HEK293T (cell line): ENCODE measurements at regions not wholly inside any gene's neighbourhood (a gene's known extent, or its start where the extent isn't known, plus 50 kb on each side); places are given as distances from the start of the nearest gene placed in this dataset.

Source experiments
- BHLHE40 ChIP-seq: fragments of 450-650 bp; IDR thresholded peaks from 2 replicates; pipeline ENCODE4 v1.6.1; 2016; ENCODE audit warnings: mild to moderate bottlenecking, moderate library complexity, borderline replicate concordance
- CTBP1 ChIP-seq: fragments of 450-650 bp; IDR thresholded peaks from 2 replicates; pipeline ENCODE4 v1.6.1; 2016; ENCODE audit warnings: borderline replicate concordance
- FOXM1 ChIP-seq: fragments of 450-650 bp; IDR thresholded peaks from 2 replicates; pipeline ENCODE4 v1.6.1; 2017; ENCODE audit warnings: mild to moderate bottlenecking, borderline replicate concordance
- HDGF ChIP-seq: fragments of 450-650 bp; IDR thresholded peaks from 2 replicates; pipeline ENCODE4 v1.6.1; 2017; ENCODE audit warnings: antibody characterized with exemption, borderline replicate concordance
- NFRKB ChIP-seq: fragments of 450-650 bp; IDR thresholded peaks from 2 replicates; pipeline ENCODE4 v1.6.1; 2016; ENCODE audit warnings: mild to moderate bottlenecking, moderate library complexity
- SP1 ChIP-seq: fragments of 450-650 bp; IDR thresholded peaks from 2 replicates; pipeline ENCODE4 v1.6.1; 2017
- SUZ12 ChIP-seq: fragments of 450-650 bp; IDR thresholded peaks from 2 replicates; pipeline ENCODE4 v1.6.1; 2016; ENCODE audit warnings: mild to moderate bottlenecking
- TARDBP ChIP-seq: fragments of 450-650 bp; IDR thresholded peaks from 2 replicates; pipeline ENCODE4 v1.6.1; 2016
- ZNF384 ChIP-seq: fragments of 450-650 bp; IDR thresholded peaks from 2 replicates; pipeline ENCODE4 v1.6.1; 2016

GRCh38 chr10:4202938-4203337 lies 417.9 kb upstream of the KLF6 start:
- TF ChIP-seq ZNF384 (no peak), HDGF (no peak), SP1 (no peak), BHLHE40 (no peak), NFRKB (no peak), SUZ12 (no peak), TARDBP (no peak), FOXM1 (no peak), CTBP1 (no peak)
